ENCODE measurements at regions not wholly inside any gene's neighbourhood (a gene's known extent, or its start where the extent isn't known, plus 50 kb on each side); places are given as distances from the start of the nearest gene placed in this dataset.

DNA sequence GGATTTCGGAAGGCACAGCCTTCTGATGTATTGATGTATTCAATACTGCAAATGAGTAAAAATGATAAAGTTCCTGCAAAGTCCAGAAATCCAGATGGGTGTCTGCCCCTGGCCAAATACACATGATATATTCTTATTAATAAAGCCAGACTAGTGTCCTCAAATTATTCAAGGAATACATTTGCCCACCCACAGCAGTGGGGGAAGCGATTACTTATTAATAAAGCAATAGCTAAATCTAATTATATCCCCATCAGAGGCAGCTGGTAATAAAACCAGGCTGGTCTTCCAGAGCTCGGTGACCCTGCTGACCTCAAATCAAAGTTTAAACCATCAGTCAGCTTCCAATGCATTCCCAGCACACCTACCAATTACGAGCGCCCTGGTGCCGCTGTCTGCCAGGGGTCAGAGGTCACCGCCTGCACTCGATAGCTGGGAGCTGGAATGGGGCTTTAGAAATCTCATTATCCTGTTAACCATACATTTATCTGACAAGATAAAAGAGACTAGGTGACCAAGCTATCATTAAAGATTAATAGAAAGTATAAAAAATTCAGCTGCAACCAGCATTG, 330.3 kb downstream of the UACA start:
- no peak overlapping the region for H2BK5ac ChIP-seq (ENCODE audit: low read depth, low read length, poor library complexity, severe bottlenecking)

More for the DNA sequence above, 330.3 kb downstream of the UACA start:
- Histone ChIP-seq H4K20me1 (ENCODE audit: insufficient read depth, low read length) (no peaks in the 10 kb centered on the region), H2AK9ac (replicated peaks; ENCODE audit: low read depth, low read length, poor library complexity) (no peak overlapping the region), H2BK15ac (ENCODE audit: low read depth, low read length) (no peak overlapping the region), H2AFZ (replicated peaks; ENCODE audit: low read length, poor library complexity) (no peak overlapping the region), H2BK20ac (ENCODE audit: low read depth, low read length) (no peak overlapping the region), H3K9me3 (ENCODE audit: control insufficient read depth, insufficient read depth, low read length) (peaks cover 5% of the 10 kb centered on the region), H3K56ac (ENCODE audit: extremely low read depth, insufficient read depth, low read length) (no peak overlapping the region), H3K79me1 (ENCODE audit: low read depth in 1 of 2, low read length in 2 of 2) (no peaks in the 10 kb centered on the region), H3K36me3 (ENCODE audit: control insufficient read depth, insufficient read depth, low read length) (no peaks in the 10 kb centered on the region), H3K4me2 (ENCODE audit: low read depth, low read length) (no peak overlapping the region), H3K14ac (replicated peaks; ENCODE audit: low read depth, low read length) (no peak overlapping the region), H3K4ac (ENCODE audit: low read depth, low read length) (no peak overlapping the region), H3K27me3 (ENCODE audit: control insufficient read depth, insufficient read depth, low read length) (peaks cover 47% of the 10 kb centered on the region), H3K4me3 (ENCODE audit: insufficient read depth, low read depth, low read length) (no peak overlapping the region), H4K91ac (ENCODE audit: insufficient read depth, low read depth, low read length) (no peak overlapping the region), H2BK120ac (ENCODE audit: low read depth, low read length) (no peak overlapping the region), H2AK5ac (ENCODE audit: low read depth, low read length) (no peak overlapping the region), H4K5ac (ENCODE audit: low read depth, low read length) (no peak overlapping the region), H3K9me1 (ENCODE audit: insufficient read depth, low read length) (no peaks in the 10 kb centered on the region), H3K23ac (ENCODE audit: low read depth, low read length) (no peak overlapping the region), H3K9ac (ENCODE audit: low read depth, low read length) (no peak overlapping the region), H4K8ac (ENCODE audit: low read depth in 2 of 2, low read length in 2 of 2) (no peak overlapping the region), H3K27ac (ENCODE audit: insufficient read depth, low read length) (no peak overlapping the region), H3K4me1 (ENCODE audit: control insufficient read depth, insufficient read depth, low read length) (peaks cover 3% of the 10 kb centered on the region; the same call in 1 of the 2 replicates), H3K18ac (ENCODE audit: low read depth, low read length) (no peak overlapping the region)
- intact Hi-C loops (cut with micrococcal nuclease) (no loop called here), dilution Hi-C loops (cut with HindIII; ENCODE audit: low sequenced_read_pairs, unreplicated experiment) (no loop called here), in situ Hi-C loops (cut with MboI; ENCODE audit: low sequenced_read_pairs) (no loop called here)
- DNase-seq, result no peak
- no peak for ATAC-seq (ENCODE audit: low read depth)
- CTCF ChIA-PET, result no interaction called here
- TF ChIP-seq SMC3 (IDR thresholded peaks at IDR 0.05; ENCODE audit: low read depth, low read length), result no peak
- TF ChIP-seq MXI1 (IDR thresholded peaks at IDR 0.05; ENCODE audit: borderline replicate concordance, low read depth, low read length), result no peak
- no peak for TF ChIP-seq FOS (IDR thresholded peaks at IDR 0.05; ENCODE audit: low read depth, low read length)
- TF ChIP-seq, protein P1, sequence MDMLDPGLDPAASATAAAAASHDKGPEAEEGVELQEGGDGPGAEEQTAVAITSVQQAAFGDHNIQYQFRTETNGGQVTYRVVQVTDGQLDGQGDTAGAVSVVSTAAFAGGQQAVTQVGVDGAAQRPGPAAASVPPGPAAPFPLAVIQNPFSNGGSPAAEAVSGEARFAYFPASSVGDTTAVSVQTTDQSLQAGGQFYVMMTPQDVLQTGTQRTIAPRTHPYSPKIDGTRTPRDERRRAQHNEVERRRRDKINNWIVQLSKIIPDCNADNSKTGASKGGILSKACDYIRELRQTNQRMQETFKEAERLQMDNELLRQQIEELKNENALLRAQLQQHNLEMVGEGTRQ (IDR thresholded peaks at IDR 0.05; ENCODE audit: low read depth, low read length), result no peak
- TF ChIP-seq, protein P2, sequence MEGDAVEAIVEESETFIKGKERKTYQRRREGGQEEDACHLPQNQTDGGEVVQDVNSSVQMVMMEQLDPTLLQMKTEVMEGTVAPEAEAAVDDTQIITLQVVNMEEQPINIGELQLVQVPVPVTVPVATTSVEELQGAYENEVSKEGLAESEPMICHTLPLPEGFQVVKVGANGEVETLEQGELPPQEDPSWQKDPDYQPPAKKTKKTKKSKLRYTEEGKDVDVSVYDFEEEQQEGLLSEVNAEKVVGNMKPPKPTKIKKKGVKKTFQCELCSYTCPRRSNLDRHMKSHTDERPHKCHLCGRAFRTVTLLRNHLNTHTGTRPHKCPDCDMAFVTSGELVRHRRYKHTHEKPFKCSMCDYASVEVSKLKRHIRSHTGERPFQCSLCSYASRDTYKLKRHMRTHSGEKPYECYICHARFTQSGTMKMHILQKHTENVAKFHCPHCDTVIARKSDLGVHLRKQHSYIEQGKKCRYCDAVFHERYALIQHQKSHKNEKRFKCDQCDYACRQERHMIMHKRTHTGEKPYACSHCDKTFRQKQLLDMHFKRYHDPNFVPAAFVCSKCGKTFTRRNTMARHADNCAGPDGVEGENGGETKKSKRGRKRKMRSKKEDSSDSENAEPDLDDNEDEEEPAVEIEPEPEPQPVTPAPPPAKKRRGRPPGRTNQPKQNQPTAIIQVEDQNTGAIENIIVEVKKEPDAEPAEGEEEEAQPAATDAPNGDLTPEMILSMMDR (conservative IDR thresholded peaks at IDR 0.05; ENCODE audit: low read depth, low read length), result no peak
- no peak for TF ChIP-seq MAFK (IDR thresholded peaks at IDR 0.05; ENCODE audit: low read depth, low read length)
- no peak for TF ChIP-seq RAD21 (IDR thresholded peaks at IDR 0.05; ENCODE audit: low read length)
- no peak for TF ChIP-seq RFX5 (IDR thresholded peaks at IDR 0.05; ENCODE audit: low read depth, low read length)
- no peak for TF ChIP-seq RCOR1 (IDR thresholded peaks at IDR 0.05; ENCODE audit: insufficient replicate concordance, low read length)
- no peak for TF ChIP-seq POLR2A (IDR thresholded peaks at IDR 0.05; ENCODE audit: low read depth, low read length)
- no peak for TF ChIP-seq CHD1 (IDR thresholded peaks at IDR 0.05; ENCODE audit: low read depth, low read length)
- BruUV-seq (replicated peaks), result no TSS peak
- no CpG with 5 or more reads among the region's 8 CpGs for WGBS, 2 experiments (ENCODE audit: extremely low coverage in 2 of 2, insufficient read length in 1 of 2)
- POLR2A ChIA-PET (ENCODE audit: unreplicated experiment), result no interaction called here
